DMS53 treated with DMSO at 0.1 percent for 48 hours (cell line): ENCODE measurements at regions not wholly inside any gene's neighbourhood (a gene's known extent, or its start where the extent isn't known, plus 50 kb on each side); places are given as distances from the start of the nearest gene placed in this dataset.
A peak's percentile ranks its signal among the peaks of the same experiment; 100 is the strongest.

Source experiments
- DNase-seq: peaks from one replicate; lab custom pipeline; 2025; ENCODE audit not compliant: unreplicated experiment; lab: John Stamatoyannopoulos, UW

DNA sequence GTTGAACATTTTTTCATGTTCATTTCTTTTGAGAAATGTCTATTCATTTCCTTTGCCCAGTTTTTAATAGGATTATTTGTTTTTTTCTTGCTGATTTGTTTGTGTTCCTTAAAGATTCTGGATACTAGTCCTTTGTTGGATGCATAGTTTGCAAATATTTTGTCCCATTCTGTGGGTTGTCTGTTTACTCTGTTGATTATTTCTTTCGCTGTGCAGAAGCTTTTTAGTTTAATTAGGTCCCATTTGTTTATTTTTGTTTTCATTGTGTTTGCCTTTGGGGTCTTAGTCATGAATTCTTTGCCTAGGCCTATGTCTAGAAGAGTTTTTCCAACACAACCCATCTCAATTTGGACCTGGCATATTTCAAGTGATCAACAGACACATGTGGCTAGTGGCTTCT, 116.1 kb upstream of the GALNT2 start:
- no peak for DNase-seq

GRCh38 chr1:229951856-229952534, 115.0 kb upstream of the GALNT2 start:
- peak; percentile 25 for DNase-seq

GRCh38 chr1:229952670-229953520, 114.1 kb upstream of the GALNT2 start:
- no peak for DNase-seq

DNA sequence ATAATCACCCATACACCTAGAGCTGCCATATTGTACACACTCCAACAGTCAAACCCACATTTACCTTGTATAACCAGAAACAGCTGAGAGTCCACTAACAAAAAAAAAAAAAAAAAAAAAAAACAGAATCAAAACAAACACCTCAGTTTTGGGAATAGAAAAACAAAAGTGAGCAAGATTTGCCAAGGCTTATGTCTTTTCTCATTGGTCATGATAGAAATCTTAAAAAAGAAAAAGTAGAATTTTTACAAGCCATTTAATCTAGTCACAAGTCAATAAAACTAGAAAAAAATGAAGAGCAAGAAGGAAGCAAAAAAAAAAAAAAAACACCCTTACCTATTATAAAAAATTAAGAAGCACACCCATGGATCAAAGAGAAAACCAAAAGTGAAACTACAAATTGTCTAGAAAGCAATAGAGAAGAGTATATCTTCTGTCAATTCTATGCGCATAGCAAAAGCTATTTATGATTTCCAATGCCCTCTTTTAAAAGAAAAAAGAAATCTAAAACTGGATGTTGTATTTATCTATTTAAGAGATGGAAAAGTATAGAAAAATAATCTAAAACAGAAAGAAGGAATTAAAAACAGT, 113.2 kb upstream of the GALNT2 start:
- no peak for DNase-seq

- no peak for DNase-seq
These were observed 102.8 kb upstream of the GALNT2 start for GRCh38 chr1:229964281-229964680.

- no peak for DNase-seq
These were observed 96.3 kb upstream of the GALNT2 start for GRCh38 chr1:229970714-229971113.

DNA sequence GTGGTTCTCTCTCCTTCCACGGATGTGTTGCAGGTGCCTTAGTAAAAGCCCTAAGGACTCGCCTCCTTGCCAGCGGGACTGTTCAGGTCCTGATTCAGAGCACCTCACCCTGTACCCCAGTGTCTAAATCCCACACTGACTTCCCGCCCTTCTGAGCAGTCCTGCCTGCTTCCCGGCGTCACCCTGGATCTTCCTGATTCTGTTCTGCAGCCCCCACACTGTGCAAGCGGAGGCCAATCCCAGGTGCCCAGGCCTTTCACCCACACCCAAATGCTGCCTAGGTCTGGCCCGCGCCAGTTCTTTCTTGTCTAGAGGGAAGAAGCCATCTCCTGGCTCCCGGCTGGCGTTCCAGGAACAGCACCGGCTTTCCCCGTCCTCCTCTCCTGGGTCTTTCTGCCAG, 95.9 kb upstream of the GALNT2 start:
- DNase-seq: no peak

GRCh38 chr1:229972600-229973296, 94.3 kb upstream of the GALNT2 start:
- no peak for DNase-seq

DNA sequence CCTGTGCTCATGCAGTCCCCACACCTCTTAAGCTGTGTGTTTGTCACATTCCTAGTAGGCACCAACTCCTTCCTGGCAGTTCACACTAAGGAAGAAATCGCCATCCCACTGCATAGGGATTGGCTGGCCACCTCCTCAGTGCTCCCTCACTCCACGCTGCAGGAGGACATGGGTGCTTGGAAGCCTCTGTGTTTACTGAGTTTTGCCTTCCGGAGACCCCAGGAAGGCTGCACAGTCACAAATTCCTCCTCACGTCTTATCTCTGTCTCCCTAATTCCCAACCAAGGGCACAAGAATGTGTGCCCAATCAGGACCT, 93.8 kb upstream of the GALNT2 start:
- DNase-seq: no peak

- no peak for DNase-seq
These were observed 92.0 kb upstream of the GALNT2 start for GRCh38 chr1:229975047-229975446.

- peak; percentile 3 for DNase-seq
These were observed 87.0 kb upstream of the GALNT2 start for GRCh38 chr1:229980009-229980408.

DNA sequence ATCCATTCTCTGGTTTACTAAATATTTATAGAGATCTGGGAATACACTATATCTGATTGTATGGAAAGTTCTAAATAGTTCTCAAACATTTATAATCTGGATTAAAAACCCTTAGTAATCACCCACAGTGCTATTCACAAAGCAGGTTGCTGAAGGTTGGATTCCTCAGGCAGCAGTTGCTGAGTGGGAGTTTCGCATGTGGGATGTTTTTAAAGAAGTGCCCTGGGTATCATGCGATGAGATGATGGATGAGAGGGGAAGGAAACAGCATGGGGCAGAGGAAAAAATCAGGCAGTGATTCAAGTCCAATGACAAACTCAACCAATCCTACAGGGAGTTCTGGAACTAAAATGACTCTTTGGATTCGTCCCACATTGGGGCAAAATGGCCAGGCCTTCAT, 85.3 kb upstream of the GALNT2 start:
- no peak for DNase-seq

DNA sequence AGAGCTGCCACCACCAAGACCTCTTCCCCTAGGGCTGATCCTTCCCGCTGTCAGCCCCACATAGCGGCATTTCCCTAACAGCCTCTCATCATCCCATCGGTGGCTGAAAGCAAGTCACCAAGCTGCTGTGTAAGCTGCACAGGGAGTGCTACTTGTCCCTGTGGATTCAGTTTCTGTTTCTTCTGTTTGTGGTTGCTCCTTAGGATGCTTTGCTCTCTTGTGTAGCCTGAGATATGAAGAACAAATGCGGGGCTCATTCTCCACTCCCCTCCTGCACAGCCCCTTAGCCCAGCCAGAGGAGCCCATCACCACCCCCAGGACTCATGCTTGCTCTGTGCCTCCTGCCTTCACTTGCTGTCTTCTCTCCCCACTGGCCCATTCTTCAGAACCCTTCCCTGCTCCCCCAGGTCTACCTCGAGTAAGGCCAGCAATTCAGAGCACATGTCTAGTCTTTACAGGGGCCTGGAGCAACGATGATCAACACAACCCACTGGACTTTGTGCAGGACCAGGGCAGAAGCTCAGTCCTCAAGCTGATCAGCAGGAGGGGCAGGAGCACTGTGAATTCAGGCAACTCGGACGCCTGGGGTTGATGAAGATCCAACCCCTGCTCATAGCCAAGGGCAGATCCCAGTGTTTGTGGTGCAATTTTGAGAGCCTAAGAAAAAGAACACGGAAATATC, 82.6 kb upstream of the GALNT2 start:
- DNase-seq: no peak

- no peak for DNase-seq
These were observed 81.9 kb upstream of the GALNT2 start for GRCh38 chr1:229984992-229985612.

- DNase-seq: no peak
These were observed 81.4 kb upstream of the GALNT2 start for GRCh38 chr1:229985613-229986010.

DNA sequence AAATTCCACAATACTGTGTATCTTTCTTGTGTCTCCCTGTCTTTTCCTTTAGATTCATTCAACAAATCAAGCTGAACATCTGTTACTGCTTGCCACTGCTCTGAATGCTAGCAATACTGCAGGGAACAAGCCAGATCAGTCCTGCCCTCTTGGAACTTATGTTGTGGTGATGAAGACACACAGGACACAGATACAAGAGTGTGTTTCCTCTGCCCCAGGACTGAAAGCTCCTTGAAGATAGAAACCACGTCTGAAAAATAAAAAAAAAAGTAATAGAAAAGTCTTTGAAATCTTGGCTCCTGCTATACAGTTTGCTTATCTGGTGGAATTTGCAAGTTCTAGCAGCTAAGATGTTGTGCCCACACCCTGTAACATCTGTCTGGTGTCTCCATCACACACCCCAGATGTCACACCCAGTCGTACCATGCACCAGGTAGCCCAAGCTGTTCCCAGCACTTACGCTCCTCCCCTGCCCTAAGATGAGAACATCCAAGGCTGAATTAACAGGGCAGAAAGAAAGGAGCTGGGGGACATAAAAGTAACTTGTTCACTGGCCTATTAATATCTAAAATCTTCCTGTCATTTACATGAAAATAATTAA, 80.2 kb upstream of the GALNT2 start:
- DNase-seq: no peak

- DNase-seq: no peak
These were observed 79.1 kb upstream of the GALNT2 start for GRCh38 chr1:229987953-229988352.

DNA sequence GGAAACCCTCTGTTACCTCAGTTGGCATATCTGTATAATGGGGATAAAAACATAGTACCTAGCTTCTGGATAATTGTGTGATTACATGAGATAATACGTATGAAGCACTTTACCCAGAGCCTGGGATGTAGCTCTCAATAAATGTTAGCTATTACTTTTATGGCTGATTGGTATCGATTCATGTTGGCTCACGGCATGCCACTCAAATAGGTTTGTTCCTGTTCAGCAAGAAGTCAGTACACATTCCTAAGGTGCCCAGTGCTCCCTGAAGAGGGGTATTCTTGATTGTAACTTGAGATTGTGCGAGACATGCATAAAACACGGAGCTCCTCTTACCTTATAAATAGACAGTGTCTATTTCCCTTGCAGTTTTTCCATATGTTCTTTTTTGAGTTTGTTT, 78.5 kb upstream of the GALNT2 start:
- no peak for DNase-seq

- no peak for DNase-seq
These were observed 77.3 kb upstream of the GALNT2 start for GRCh38 chr1:229989591-229990248.

DNA sequence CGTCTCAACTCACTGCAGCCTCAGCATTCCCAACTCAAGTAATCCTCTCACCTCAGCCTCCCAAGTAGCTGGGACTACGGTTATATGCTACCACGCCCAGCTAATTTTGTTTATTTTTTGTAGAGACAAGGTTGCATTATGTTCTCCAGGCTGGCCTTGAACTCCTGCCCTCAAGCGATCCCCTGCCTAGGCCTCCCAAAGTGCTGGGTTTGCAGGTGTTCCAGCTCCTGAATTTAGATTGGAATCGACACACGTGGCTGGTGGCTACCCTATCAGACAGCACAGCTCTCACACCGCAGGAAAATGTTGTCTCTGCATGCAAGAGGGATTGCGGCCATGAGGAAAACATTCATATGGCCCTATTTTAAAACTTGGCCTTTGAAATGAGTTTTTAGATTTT, 76.7 kb upstream of the GALNT2 start:
- no peak for DNase-seq
